ENCODE measurements at regions not wholly inside any gene's neighbourhood (a gene's known extent, or its start where the extent isn't known, plus 50 kb on each side); places are given as distances from the start of the nearest gene placed in this dataset.

DNA sequence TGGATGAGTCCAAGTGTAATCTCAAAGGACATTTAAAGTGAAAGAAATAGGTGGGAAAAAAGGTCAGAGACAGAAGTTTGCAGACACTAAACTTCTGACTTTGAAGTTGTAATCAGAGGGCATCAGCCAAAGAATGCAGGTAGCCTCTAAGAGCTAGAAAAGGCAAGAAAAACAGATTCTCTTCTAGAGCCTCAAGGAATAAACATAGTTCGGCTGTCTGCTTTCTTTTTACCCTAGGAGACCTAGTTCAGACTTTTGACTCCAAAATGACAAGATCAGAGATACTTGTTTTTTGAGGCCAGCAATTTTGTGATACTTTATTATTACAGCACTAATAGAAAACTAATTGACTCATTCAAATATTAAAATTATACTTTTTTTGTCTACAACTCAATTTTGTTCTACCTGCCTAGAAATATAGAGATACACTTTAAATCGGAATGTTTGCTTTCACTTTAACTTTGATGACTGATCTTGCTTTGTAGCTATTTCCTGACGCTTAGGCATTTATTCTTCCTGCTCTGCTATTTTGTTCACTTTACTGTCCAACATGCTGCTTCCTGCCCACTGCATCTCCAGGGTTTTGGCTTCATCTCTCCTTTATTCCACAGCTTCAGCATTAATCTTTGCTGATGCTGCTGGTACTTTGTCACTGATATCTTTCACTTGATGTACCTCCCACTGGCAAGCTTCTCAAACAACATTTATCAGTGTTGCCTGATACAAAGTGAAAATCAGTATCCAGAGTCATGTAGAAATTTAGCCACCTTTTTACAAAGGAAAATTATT lies 272.5 kb downstream of the DSEL start:
- TF ChIP-seq, protein P1, sequence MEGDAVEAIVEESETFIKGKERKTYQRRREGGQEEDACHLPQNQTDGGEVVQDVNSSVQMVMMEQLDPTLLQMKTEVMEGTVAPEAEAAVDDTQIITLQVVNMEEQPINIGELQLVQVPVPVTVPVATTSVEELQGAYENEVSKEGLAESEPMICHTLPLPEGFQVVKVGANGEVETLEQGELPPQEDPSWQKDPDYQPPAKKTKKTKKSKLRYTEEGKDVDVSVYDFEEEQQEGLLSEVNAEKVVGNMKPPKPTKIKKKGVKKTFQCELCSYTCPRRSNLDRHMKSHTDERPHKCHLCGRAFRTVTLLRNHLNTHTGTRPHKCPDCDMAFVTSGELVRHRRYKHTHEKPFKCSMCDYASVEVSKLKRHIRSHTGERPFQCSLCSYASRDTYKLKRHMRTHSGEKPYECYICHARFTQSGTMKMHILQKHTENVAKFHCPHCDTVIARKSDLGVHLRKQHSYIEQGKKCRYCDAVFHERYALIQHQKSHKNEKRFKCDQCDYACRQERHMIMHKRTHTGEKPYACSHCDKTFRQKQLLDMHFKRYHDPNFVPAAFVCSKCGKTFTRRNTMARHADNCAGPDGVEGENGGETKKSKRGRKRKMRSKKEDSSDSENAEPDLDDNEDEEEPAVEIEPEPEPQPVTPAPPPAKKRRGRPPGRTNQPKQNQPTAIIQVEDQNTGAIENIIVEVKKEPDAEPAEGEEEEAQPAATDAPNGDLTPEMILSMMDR (IDR thresholded peaks at IDR 0.05): no peak
- no peak for TF ChIP-seq EZH2 (IDR thresholded peaks at IDR 0.05)
